ENCODE measurements at regions not wholly inside any gene's neighbourhood (a gene's known extent, or its start where the extent isn't known, plus 50 kb on each side); places are given as distances from the start of the nearest gene placed in this dataset.

- TF ChIP-seq, protein P1, sequence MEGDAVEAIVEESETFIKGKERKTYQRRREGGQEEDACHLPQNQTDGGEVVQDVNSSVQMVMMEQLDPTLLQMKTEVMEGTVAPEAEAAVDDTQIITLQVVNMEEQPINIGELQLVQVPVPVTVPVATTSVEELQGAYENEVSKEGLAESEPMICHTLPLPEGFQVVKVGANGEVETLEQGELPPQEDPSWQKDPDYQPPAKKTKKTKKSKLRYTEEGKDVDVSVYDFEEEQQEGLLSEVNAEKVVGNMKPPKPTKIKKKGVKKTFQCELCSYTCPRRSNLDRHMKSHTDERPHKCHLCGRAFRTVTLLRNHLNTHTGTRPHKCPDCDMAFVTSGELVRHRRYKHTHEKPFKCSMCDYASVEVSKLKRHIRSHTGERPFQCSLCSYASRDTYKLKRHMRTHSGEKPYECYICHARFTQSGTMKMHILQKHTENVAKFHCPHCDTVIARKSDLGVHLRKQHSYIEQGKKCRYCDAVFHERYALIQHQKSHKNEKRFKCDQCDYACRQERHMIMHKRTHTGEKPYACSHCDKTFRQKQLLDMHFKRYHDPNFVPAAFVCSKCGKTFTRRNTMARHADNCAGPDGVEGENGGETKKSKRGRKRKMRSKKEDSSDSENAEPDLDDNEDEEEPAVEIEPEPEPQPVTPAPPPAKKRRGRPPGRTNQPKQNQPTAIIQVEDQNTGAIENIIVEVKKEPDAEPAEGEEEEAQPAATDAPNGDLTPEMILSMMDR (IDR thresholded peaks at IDR 0.05 in 4 of 5, conservative IDR thresholded peaks at IDR 0.05 in 1 of 5) = no peak
- no peak for TF ChIP-seq POLR2A (IDR thresholded peaks at IDR 0.05)
Observed at GRCh38 chr12:98220636-98221035, 294.8 kb upstream of the TMPO start.
